ENCODE measurements at regions not wholly inside any gene's neighbourhood (a gene's known extent, or its start where the extent isn't known, plus 50 kb on each side); places are given as distances from the start of the nearest gene placed in this dataset.
"Not testable (repeated sequence)": the region's sequence is repeated elsewhere in the genome, so short reads cannot be mapped to it uniquely, and the experiment has no call there.

GRCh38 chr14:106530423-106531107 is 1004.2 kb downstream of the TMEM121 start:
- TF ChIP-seq, protein P1, sequence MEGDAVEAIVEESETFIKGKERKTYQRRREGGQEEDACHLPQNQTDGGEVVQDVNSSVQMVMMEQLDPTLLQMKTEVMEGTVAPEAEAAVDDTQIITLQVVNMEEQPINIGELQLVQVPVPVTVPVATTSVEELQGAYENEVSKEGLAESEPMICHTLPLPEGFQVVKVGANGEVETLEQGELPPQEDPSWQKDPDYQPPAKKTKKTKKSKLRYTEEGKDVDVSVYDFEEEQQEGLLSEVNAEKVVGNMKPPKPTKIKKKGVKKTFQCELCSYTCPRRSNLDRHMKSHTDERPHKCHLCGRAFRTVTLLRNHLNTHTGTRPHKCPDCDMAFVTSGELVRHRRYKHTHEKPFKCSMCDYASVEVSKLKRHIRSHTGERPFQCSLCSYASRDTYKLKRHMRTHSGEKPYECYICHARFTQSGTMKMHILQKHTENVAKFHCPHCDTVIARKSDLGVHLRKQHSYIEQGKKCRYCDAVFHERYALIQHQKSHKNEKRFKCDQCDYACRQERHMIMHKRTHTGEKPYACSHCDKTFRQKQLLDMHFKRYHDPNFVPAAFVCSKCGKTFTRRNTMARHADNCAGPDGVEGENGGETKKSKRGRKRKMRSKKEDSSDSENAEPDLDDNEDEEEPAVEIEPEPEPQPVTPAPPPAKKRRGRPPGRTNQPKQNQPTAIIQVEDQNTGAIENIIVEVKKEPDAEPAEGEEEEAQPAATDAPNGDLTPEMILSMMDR (IDR thresholded peaks at IDR 0.05; ENCODE audit: low read depth, low read length): no peak
- H3K4me3 ChIP-seq (ENCODE audit: low read depth, low read length): no peak overlapping the region

DNA sequence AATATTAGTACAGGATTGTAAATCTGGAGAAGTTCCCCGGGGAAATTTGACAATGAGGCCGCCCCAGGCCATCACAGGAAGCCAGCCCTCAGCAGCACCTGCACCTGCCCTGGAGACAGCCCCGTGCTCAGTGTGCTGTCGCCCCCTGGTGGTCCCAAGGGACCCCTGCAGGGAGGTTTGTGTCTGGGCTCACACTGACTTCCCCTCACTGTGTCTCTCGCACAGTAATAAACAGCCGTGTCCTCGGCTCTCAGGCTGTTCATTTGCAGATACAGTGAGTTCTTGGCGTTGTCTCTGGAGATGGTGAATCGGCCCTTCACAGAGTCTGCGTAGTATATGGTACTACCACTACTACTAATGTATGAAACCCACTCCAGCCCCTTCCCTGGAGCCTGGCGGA is 1011.2 kb downstream of the TMEM121 start:
- H3K4me3 ChIP-seq (ENCODE audit: low read depth, low read length): not testable (repeated sequence)

DNA sequence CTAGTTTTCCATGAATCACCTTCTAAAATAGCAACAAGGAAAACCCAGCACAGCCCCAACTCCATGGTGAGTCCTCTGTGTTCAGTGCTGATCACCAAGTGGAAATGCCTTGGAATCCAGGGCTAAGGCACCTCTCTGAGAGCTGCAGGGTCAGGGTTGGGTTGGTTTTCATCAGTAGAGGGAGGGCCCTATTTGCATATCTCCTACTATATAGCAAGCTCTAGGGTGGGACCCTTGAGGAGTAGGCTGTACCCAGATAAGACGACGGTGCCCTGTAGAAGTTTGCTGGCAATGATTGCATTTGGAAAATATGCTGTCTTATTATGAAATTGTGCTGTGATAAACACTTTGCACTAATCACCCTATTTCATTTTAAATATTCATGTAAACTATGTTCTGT is 1011.8 kb downstream of the TMEM121 start:
- TF ChIP-seq, protein P1 (IDR thresholded peaks at IDR 0.05; ENCODE audit: low read depth, low read length): no peak
- no peak overlapping the region for H3K4me3 ChIP-seq (ENCODE audit: low read depth, low read length)

- TF ChIP-seq, protein P1 (IDR thresholded peaks at IDR 0.05; ENCODE audit: low read depth, low read length): no peak
- H3K4me3 ChIP-seq (ENCODE audit: low read depth, low read length): no peak overlapping the region
Observed at GRCh38 chr14:106547735-106548434, 1021.5 kb downstream of the TMEM121 start.

DNA sequence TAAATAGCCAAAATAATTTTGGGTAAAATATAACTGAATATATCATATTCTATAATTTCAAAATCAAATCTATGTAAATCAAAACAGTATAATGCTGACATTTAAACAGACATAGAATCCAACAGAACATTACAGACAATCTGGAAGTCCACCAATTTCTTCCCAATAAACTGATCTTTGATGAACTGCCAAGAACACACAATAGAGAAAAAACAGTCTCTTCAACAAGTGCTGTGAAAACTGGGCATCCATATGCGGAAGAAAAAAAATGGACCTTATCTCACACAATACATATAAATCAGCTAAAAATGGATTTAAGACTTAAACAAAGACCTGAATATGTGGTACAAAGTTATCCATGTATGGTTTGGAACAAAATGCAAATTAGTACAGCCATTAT is 1022.7 kb downstream of the TMEM121 start:
- no peak overlapping the region for H3K4me3 ChIP-seq (ENCODE audit: low read depth, low read length)
- TF ChIP-seq, protein P1 (IDR thresholded peaks at IDR 0.05; ENCODE audit: low read depth, low read length): no peak

DNA sequence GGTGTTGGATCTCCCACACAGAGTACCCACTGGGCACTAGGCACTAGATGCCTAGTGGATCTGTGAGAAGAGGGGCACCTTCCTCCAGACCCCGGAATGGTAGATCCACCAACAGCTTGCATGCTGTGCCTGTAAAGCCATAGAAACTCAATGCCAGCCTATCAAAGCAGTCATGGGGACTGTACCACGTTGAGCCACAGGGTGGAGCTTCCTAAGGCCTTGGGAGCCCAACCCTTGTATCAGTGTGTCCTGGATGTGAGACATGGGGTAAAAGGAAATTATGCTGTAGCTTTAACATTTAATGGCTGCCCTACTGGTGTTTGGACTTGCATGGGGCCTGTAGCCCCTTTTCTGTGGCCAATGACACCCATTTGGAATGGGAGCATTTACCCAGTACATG is 1024.9 kb downstream of the TMEM121 start:
- TF ChIP-seq, protein P1 (IDR thresholded peaks at IDR 0.05; ENCODE audit: low read depth, low read length): no peak
- no peak overlapping the region for H3K4me3 ChIP-seq (ENCODE audit: low read depth, low read length)

GRCh38 chr14:106556211-106556610 is 1029.8 kb downstream of the TMEM121 start:
- not testable (repeated sequence) for H3K4me3 ChIP-seq (ENCODE audit: low read depth, low read length)

DNA sequence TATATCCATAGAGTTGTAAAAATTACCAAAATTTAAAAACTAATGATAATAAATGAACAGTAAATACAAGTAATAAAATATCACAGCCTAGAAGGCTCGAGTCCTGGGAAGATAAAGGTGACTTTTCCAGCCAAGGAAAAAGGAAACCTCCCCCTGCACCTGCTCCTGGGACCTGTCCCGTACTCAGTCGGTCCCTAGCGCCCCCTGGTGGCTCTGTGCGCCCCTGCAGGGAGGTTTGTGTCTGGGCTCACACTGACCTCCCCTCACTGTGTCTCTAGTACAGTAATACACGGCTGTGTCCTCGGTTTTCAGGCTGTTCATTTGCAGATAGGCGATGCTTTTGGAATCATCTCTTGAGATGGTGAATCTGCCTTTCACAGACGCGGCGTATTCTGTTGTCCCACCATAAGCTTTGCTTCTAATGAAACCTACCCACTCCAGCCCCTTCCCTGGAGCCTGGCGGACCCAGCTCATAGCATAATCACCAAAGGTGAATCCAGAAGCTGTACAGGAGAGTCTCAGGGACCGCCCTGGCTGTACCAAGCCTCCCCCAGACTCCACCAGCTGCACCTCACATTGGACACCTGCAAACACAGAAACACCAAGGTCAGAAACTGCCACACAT is 1030.4 kb downstream of the TMEM121 start:
- H3K4me3 ChIP-seq (ENCODE audit: low read depth, low read length): no peak overlapping the region
- TF ChIP-seq, protein P1 (IDR thresholded peaks at IDR 0.05; ENCODE audit: low read depth, low read length): 0 out of 2 replicates have a peak, but pooled peaks have one; percentile 16
